ENCODE measurements at regions not wholly inside any gene's neighbourhood (a gene's known extent, or its start where the extent isn't known, plus 50 kb on each side); places are given as distances from the start of the nearest gene placed in this dataset.
"Not testable (repeated sequence)": the region's sequence is repeated elsewhere in the genome, so short reads cannot be mapped to it uniquely, and the experiment has no call there.

GRCh38 chr15:26069231-26069641, 206.1 kb upstream of the ATP10A start:
- no peak for DNase-seq

DNA sequence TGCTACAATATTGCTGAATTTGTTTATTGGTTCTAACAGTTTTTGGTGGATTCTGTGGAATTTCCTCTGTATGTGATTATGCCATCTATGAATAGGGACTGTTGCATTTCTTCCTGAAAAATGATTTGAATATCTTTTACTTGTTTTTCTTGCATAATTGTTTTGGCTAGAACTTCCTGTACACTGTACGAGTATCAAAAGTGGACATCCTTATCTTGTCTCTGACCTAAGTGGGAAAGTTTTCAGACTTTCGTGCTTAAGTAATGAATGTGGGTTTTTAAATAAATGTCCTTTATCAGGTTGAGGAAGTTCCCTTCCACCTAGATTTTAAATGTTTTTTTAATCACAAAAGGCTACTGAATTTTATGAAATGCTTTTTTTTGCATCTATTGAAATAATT, 203.8 kb upstream of the ATP10A start:
- DNase-seq: no peak

- no peak for DNase-seq
Observed at GRCh38 chr15:26065723-26066122, 202.6 kb upstream of the ATP10A start.

DNA sequence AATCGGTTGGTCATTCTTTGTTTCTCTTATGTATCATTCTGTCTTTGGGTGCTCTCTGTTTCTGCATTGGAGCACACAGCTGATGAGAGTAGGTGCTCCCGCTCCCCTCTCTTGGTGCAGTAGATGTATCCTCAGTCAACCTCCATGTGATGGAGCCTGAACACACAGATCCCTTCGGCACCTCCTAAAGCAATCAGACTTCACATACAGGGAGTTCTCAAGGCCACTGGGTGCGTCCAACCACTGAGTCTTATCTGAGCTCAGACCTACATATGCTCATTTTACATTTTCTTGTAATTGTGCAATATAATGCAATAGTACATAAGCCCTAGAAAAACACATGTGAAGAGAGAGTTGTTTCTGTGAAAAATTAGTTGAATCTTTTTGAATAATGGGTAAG, 198.1 kb upstream of the ATP10A start:
- no peak for DNase-seq

DNA sequence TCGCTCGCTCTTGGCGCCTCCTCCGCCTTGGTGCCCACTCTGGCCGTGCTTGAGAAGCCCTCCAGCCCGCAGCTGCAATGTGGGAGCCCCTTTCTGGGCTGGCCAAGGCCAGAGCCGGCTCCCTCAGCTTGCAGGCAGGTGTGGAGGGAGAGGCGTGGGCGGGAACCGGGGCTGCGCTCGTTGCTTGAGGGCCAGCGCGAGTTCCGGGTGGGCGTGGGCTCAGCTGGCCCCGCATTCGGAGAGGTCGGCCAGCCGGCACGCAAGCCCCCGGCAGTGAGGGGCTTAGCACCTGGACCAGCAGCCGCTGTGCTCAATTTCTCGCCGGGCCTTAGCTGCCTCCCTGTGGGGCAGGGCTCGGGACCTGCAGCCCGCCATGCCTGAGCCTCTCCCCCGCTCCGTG, 193.6 kb upstream of the ATP10A start:
- not testable (repeated sequence) for DNase-seq

- DNase-seq: no peak
Observed at GRCh38 chr15:26051761-26052675, 188.9 kb upstream of the ATP10A start.

DNA sequence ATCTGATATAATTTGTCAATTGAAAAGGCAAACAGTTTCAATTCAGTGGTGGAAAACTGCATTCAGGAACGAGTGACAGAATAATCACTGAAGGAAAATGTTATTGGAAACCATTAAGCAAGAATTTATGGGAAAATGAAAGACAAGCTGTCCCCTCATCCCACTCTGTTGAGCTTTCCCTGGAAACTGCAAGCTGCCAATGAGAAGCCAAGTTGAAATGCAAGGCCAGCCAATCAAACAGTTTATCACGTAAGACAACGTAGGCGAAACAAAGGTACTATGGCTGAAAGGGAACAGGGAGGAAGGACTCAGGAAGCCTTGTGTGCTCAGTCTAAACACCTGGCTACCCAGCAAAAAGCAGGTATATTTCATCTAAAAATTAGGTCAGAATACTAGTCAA, 187.9 kb upstream of the ATP10A start:
- DNase-seq: no peak

DNA sequence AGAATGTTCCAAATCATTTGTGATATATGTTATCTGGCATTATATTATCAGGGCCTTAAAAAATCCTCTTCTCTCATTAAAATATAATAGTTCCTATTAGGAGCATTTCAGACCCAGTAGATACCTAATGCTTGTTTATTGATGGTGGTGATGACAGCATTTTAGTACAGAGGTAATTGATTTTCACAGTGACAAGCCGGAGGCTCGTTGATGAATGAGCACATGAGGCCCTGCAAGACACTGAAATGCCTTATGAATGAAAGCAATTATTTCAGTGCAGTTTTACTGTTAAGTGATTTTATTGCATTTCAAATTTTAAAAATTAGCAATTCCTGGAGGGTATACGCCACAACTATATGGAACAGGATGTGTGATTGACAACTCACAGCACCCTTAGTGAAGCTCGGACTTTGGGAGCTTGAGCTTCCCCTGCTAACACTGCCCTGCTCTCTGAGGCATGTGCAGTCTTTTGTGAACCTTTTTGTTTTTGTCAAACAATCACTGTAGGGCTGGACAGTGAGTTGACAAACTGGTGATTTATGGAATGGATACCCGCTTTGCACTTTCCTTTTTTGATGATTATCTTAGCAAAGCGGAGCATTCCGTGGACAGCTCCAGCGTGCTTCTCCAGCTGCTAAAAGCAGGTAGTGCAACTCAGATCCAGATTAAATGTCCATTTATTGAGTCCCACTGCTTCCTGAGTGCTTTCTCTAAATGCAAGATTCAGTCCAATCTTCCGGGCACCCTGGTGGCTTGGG, 187.0 kb upstream of the ATP10A start:
- no peak for DNase-seq

DNA sequence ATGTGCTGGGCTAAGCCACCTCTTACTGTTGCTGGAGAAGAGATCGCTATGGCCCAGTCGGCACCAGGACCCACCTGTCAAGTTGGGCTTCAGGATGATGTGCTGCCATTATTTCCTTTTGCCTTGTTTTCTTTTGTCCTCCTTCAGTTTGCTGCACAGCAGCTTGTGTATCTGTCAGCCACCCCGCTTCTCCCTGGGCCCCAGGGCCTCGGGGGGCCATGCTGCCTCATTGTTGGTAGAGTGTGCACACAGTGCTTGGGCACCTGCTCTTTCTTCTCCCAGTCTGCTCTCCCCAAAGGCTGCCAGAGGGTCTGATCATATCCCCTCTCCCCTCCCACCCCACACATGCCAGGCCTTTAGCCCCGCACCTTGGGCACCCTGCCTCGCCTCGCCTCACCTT, 185.5 kb upstream of the ATP10A start:
- no peak for DNase-seq

GRCh38 chr15:26045516-26045915, 182.4 kb upstream of the ATP10A start:
- DNase-seq: no peak

DNA sequence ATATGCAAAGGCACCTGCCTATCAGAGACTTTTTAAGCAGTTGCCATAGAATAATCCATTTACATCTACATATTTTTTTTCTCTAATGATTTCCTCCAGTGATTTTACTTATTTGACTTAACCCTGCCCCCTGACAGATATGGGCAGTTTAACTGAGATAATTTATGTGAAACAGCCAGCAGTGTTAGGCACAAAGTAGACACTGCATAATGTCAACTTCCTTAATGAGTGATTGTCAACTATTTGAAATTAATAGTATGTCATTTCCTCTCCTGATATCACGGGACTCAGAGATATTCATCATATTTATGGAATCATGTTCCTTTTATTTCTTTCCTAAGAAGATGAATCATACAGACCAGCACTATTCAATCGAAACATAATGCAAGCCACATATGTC, 179.9 kb upstream of the ATP10A start:
- no peak for DNase-seq

- no peak for DNase-seq
Observed at GRCh38 chr15:26038693-26039092, 175.6 kb upstream of the ATP10A start.

GRCh38 chr15:26037369-26037768, 174.2 kb upstream of the ATP10A start:
- DNase-seq: no peak

DNA sequence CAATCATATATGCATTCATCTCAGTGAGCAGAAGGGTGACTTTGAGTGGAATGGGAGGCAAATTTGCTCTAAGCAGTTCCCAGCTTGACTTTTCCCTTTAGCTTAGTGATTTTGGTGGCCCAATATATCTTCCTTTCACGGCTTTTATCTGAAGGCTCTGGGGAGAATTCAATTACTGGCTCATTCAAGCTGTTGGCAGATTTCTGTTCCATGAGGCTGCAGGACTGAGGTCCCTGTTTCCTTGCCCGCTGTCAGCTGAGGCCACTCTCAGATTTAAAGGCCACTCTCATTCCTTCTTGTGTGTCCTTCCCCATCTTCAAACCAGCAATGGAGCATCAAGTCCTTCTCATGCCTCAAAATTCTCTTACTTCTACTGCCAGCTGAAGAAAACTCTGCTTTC, 170.4 kb upstream of the ATP10A start:
- no peak for DNase-seq

- no peak for DNase-seq
Observed at GRCh38 chr15:26032162-26032846, 169.2 kb upstream of the ATP10A start.

- DNase-seq: not testable (repeated sequence)
Observed at GRCh38 chr15:26029586-26029985, 166.5 kb upstream of the ATP10A start.

- no peak for DNase-seq
Observed at GRCh38 chr15:26029146-26029545, 166.0 kb upstream of the ATP10A start.

GRCh38 chr15:26028086-26028740, 165.1 kb upstream of the ATP10A start:
- no peak for DNase-seq

GRCh38 chr15:26026671-26027070, 163.5 kb upstream of the ATP10A start:
- not testable (repeated sequence) for DNase-seq

GRCh38 chr15:26024241-26024640, 161.1 kb upstream of the ATP10A start:
- no peak for DNase-seq

- DNase-seq: no peak
Observed at GRCh38 chr15:26023691-26024090, 160.6 kb upstream of the ATP10A start.

GRCh38 chr15:26023231-26023630, 160.1 kb upstream of the ATP10A start:
- no peak for DNase-seq

DNA sequence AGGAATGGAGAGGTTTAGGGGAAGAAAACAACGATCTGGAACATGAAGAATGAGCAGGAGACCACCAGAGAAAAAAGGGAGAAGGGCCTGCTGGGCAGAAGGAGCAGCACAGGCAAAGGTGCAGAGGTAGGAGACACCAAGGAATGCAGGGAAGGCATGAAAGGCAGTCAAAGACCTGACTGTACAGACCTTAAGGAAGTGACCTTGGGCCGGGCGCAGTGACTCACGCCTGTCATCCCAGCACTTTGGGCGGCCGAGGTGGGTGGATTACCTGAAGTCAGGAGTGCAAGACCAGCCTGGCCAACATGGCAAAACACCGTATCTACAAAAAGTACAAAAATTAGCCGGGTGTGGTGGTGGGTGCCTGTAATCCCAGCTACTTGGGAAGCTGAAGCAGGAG, 157.7 kb upstream of the ATP10A start:
- no peak for DNase-seq
